ENCODE measurements at regions not wholly inside any gene's neighbourhood (a gene's known extent, or its start where the extent isn't known, plus 50 kb on each side); places are given as distances from the start of the nearest gene placed in this dataset.

DNA sequence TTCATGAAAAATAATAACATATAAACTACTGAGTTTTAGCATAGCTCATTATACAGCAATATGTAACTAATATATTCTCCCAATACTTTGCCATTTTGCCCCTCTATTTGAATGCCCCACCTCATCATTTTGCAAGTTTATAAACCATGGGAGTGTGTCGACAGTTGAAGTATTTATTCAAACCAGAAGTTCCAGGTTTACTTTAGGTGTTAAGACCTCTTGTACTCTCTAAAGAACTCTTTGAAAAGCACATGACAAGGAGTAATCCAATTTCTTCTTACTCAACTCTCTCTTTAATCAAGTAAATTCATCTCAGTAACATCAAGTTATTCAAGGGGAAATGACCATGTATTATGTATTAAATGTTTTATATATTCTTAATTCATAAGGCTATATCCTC is 240.7 kb downstream of the COX18 start:
- Mint-ChIP-seq H3K36me3 (no peaks in the 10 kb centered on the region), H3K9me3 (peaks cover 18% of the 10 kb centered on the region), H3K4me3 (no peak overlapping the region), H3K4me1 (no peaks in the 10 kb centered on the region), H3K27ac (no peak overlapping the region), H3K27me3 (ENCODE audit: insufficient read depth, low read depth) (no peaks in the 10 kb centered on the region)
- TF ChIP-seq EZH2 (IDR thresholded peaks at IDR 0.05) (no peak), EZH2phosphoT487 (IDR thresholded peaks at IDR 0.05) (no peak)
- TF ChIP-seq, protein P1, sequence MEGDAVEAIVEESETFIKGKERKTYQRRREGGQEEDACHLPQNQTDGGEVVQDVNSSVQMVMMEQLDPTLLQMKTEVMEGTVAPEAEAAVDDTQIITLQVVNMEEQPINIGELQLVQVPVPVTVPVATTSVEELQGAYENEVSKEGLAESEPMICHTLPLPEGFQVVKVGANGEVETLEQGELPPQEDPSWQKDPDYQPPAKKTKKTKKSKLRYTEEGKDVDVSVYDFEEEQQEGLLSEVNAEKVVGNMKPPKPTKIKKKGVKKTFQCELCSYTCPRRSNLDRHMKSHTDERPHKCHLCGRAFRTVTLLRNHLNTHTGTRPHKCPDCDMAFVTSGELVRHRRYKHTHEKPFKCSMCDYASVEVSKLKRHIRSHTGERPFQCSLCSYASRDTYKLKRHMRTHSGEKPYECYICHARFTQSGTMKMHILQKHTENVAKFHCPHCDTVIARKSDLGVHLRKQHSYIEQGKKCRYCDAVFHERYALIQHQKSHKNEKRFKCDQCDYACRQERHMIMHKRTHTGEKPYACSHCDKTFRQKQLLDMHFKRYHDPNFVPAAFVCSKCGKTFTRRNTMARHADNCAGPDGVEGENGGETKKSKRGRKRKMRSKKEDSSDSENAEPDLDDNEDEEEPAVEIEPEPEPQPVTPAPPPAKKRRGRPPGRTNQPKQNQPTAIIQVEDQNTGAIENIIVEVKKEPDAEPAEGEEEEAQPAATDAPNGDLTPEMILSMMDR (IDR thresholded peaks at IDR 0.05), result no peak
- H3K27ac ChIP-seq, result no peak overlapping the region
- H3K9me3 ChIP-seq (ENCODE audit: low read depth), result no peaks in the 10 kb centered on the region
- H3K36me3 ChIP-seq, result no peaks in the 10 kb centered on the region
- no peaks in the 10 kb centered on the region for H3K27me3 ChIP-seq
- H4K20me1 ChIP-seq (ENCODE audit: low read depth), result no peaks in the 10 kb centered on the region
- no peak overlapping the region for H3K9ac ChIP-seq
- H3K4me2 ChIP-seq, result no peak overlapping the region
- DNase-seq (ENCODE audit: low spot score), result no peak
- no peak overlapping the region for H2AFZ ChIP-seq (replicated peaks)
- no peak overlapping the region for H3K4me3 ChIP-seq
- no peaks in the 10 kb centered on the region for H3F3A ChIP-seq (ENCODE audit: low read depth)
- H3K4me1 ChIP-seq, result no peaks in the 10 kb centered on the region
- H3K79me2 ChIP-seq (ENCODE audit: low read depth), result no peaks in the 10 kb centered on the region

DNA sequence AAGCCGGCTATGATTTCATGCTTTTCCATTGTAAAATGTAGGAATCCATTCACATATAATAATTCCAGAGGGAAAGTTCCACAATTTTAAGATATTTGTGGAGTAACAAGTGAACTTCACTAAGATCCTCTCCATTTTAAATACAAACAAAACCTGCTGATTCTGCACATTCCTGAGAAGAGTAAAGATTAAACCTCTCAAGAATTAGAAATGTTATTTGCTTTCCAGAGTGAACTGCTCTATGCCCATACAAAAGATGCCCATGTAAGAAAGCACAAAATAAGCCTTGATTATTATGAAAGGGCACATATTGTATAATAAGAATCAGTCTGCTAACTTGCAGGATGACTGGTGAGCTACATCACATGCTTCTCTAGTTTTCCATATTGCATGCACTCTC is 241.5 kb downstream of the COX18 start:
- Histone ChIP-seq H3F3A (ENCODE audit: low read depth) (no peaks in the 10 kb centered on the region), H3K27ac (no peak overlapping the region), H2AFZ (replicated peaks) (no peak overlapping the region), H3K4me3 (no peak overlapping the region), H3K9me3 (ENCODE audit: low read depth) (no peaks in the 10 kb centered on the region), H3K9ac (no peak overlapping the region), H3K4me1 (no peaks in the 10 kb centered on the region), H3K27me3 (no peaks in the 10 kb centered on the region), H3K4me2 (no peak overlapping the region), H3K79me2 (ENCODE audit: low read depth) (no peaks in the 10 kb centered on the region), H4K20me1 (ENCODE audit: low read depth) (no peaks in the 10 kb centered on the region), H3K36me3 (no peaks in the 10 kb centered on the region)
- Mint-ChIP-seq H3K27me3 (ENCODE audit: insufficient read depth, low read depth) (no peaks in the 10 kb centered on the region), H3K4me1 (no peaks in the 10 kb centered on the region), H3K4me3 (no peak overlapping the region), H3K36me3 (no peaks in the 10 kb centered on the region), H3K9me3 (peaks cover 15% of the 10 kb centered on the region), H3K27ac (no peak overlapping the region)
- DNase-seq (ENCODE audit: low spot score), result no peak
- TF ChIP-seq, protein P1 (IDR thresholded peaks at IDR 0.05), result no peak
- TF ChIP-seq EZH2 (IDR thresholded peaks at IDR 0.05) (no peak), EZH2phosphoT487 (IDR thresholded peaks at IDR 0.05) (no peak)

DNA sequence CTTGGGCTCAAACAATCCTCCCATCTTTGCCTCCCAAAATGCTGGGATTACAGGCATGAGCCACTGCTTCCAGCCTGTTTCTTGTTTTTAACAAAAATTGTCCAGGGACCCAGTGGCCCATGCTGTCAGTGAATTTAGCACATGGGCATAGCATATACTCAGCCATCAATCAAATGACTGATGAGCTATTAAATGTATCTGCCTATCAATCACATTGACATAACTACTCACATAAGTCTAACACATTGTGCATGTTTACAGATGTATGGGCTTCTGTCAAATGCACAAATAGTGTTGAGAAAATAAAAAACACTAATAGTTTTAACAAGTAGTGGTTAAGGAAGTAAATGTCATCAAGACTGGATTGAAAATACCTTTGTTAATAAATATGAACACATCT is 249.4 kb downstream of the COX18 start:
- Mint-ChIP-seq H3K4me1 (no peaks in the 10 kb centered on the region), H3K4me3 (no peak overlapping the region)

More for the DNA sequence above, 249.4 kb downstream of the COX18 start:
- Histone ChIP-seq H2AFZ (replicated peaks) (no peak overlapping the region), H3K79me2 (ENCODE audit: low read depth) (no peaks in the 10 kb centered on the region), H3K4me2 (no peak overlapping the region), H3K36me3 (no peaks in the 10 kb centered on the region), H3K4me3 (no peak overlapping the region), H3K27me3 (no peaks in the 10 kb centered on the region), H3K9me3 (ENCODE audit: low read depth) (no peaks in the 10 kb centered on the region), H3F3A (ENCODE audit: low read depth) (no peaks in the 10 kb centered on the region), H3K4me1 (no peaks in the 10 kb centered on the region), H3K9ac (no peak overlapping the region), H4K20me1 (ENCODE audit: low read depth) (no peaks in the 10 kb centered on the region), H3K27ac (no peak overlapping the region)
- Mint-ChIP-seq H3K27me3 (ENCODE audit: insufficient read depth, low read depth) (no peaks in the 10 kb centered on the region), H3K36me3 (no peaks in the 10 kb centered on the region), H3K27ac (no peak overlapping the region), H3K9me3 (no peaks in the 10 kb centered on the region)
- TF ChIP-seq EZH2phosphoT487 (IDR thresholded peaks at IDR 0.05) (no peak), EZH2 (IDR thresholded peaks at IDR 0.05) (no peak)
- TF ChIP-seq, protein P1 (IDR thresholded peaks at IDR 0.05), result no peak
- DNase-seq (ENCODE audit: low spot score), result no peak
